ENCODE measurements at regions not wholly inside any gene's neighbourhood (a gene's known extent, or its start where the extent isn't known, plus 50 kb on each side); places are given as distances from the start of the nearest gene placed in this dataset.

- Histone ChIP-seq H3K36me3 (ENCODE audit: control insufficient read depth in 4 of 4, insufficient read depth in 3 of 4, low read depth in 1 of 4, low read length in 3 of 4) (no peaks in the 10 kb centered on the region), H3K9me3 (ENCODE audit: control insufficient read depth in 4 of 4, low read length in 3 of 4) (no peaks in the 10 kb centered on the region), H3K4me3 (ENCODE audit: low read depth in 1 of 3, low read length in 3 of 3) (no peak overlapping the region), H3K4me1 (ENCODE audit: control insufficient read depth in 4 of 4, insufficient read depth in 4 of 4, low read length in 3 of 4) (no peaks in the 10 kb centered on the region), H3K9ac (ENCODE audit: low read depth in 1 of 2, low read length in 2 of 2) (no peak overlapping the region), H3K27me3 (ENCODE audit: control insufficient read depth in 4 of 4, insufficient read depth in 4 of 4, low read length in 3 of 4) (no peaks in the 10 kb centered on the region), H3K27ac (ENCODE audit: low read depth in 1 of 2, low read length in 2 of 2) (no peak overlapping the region)
- TF ChIP-seq GABPA (IDR thresholded peaks at IDR 0.05 in 1 of 2, conservative IDR thresholded peaks at IDR 0.05 in 1 of 2) (no peak), RAD21 (IDR thresholded peaks at IDR 0.05) (no peak), MAX (IDR thresholded peaks at IDR 0.05) (no peak), TAF1 (conservative IDR thresholded peaks at IDR 0.05) (no peak), ZBTB33 (IDR thresholded peaks at IDR 0.05) (no peak), YY1 (IDR thresholded peaks at IDR 0.05) (no peak), CTCF (IDR thresholded peaks at IDR 0.05; ENCODE audit: low read depth, low read length, missing input control) (no peak), EGR1 (IDR thresholded peaks at IDR 0.05; ENCODE audit: low read depth in 2 of 2) (no peak), REST (IDR thresholded peaks at IDR 0.05) (no peak), NR2F2 (IDR thresholded peaks at IDR 0.05) (no peak), HNF4A (conservative IDR thresholded peaks at IDR 0.05) (no peak), ATF3 (IDR thresholded peaks at IDR 0.05) (no peak), FOXA1 (IDR thresholded peaks at IDR 0.05) (no peak), JUND (IDR thresholded peaks at IDR 0.05) (no peak), SP1 (IDR thresholded peaks at IDR 0.05) (no peak)
- no peak for DNase-seq (ENCODE audit: low spot score)
- WGBS = 85% methylated on average over 10 of the region's 10 CpGs
Measured at GRCh38 chr10:129393812-129394211, 73.2 kb upstream of the MGMT start.

Measured in liver (tissue), 8 donors.